EL (cell line): ENCODE measurements at regions not wholly inside any gene's neighbourhood (a gene's known extent, or its start where the extent isn't known, plus 50 kb on each side); places are given as distances from the start of the nearest gene placed in this dataset.
"Not testable (repeated sequence)": the region's sequence is repeated elsewhere in the genome, so short reads cannot be mapped to it uniquely, and the experiment has no call there.

Experiments used
- DNase-seq: peaks from one replicate; pipeline ENCODE4 v3.0.0-alpha.2; 2016

- DNase-seq = peak; percentile 75
Observed at GRCh38 chr5:103425686-103426454, 136.7 kb downstream of the NUDT12 start.

DNA sequence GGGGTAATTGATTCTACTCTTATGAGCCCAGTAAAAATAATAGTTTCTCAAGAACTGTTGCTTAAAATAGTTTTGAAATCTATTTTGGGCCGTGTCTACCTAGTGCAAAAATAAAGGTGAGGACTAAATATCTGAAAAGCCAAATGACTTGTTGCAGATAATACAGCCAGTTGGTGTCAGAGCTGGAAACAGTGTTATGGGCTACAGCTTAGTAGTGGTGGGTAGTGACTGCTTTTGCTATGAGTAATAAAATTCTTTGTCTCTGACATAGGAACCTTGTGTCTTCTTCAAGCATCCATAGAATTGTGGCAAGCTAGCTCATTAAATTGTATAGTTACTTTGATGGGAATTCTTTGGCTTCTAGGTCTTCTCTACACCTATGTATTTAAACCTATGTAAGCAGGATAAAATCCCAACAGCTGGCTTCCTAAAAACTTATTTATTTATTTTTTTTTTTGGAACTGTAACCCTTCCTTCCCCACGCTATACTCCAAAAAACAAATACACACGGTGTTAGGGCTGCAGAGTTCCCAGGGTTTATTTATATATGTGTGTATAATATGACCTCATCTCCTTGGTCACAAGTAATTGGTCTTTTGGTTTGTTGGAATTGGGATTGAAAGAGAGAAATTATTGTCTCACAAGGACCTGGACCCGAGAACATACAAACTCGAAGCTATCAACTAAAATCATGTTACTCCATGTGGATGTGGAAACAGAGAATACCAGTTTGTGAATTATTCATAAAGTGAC is 138.0 kb downstream of the NUDT12 start:
- DNase-seq = peak; percentile 90

GRCh38 chr5:103424026-103424425 is 138.6 kb downstream of the NUDT12 start:
- peak; percentile 72 for DNase-seq

GRCh38 chr5:103422756-103423155 is 139.8 kb downstream of the NUDT12 start:
- DNase-seq = no peak

DNA sequence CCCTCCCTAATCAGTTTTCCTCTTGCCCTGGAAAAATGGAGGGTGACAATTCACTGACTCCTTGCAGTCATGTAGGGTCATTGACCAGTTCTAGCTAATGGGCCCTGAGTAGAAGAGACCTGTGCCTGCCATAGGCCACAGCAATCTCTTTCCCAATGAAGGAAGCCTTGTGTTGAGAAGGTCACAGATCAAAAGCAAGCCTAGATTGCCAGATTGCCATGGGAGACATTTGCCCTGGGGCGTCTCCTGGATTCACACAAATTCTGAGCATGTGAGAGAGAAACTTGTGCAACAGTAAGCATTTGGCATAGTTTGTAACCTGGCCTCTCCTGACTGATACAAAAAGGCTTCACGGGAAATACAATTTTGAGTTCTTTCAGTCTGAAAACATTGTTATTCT is 148.0 kb downstream of the NUDT12 start:
- DNase-seq = no peak

DNA sequence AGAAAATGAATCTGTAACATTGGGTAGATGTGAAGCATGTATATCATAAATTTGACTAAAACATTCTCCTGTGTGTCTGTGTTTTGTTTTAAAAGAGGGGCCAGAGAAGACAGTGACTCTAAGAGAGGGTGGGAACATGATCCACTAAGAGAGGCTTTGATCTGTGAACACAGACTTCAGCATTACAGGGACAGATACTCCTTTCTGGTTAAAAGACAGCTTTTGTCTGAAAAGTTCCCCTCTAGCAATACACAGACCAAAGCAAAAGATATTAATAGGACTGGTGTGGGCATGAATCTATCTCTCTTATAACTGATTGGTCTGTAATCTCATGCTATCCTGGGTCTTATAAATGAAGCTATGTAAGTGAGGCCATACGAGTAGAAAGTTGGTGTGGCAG is 150.9 kb downstream of the NUDT12 start:
- no peak for DNase-seq

DNA sequence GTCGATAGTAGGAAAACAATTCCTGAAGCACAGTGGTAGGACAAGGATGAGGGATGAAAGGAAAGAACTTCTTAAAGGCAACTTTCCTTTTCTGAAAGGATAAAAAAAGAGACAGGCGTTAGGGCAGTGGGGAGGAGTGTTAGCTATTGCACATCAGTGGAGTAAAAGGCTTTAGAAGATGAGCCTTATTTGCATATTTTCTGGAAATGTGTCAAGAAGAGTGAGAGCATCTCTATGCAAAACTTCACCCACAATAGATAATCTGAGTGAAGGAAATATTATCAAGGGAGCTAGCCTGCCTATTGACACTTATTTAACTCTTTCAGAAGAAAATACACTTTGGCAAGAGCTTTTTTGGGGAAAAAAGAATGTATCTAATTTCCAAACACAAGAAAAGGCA is 151.6 kb downstream of the MACIR start:
- no peak for DNase-seq

DNA sequence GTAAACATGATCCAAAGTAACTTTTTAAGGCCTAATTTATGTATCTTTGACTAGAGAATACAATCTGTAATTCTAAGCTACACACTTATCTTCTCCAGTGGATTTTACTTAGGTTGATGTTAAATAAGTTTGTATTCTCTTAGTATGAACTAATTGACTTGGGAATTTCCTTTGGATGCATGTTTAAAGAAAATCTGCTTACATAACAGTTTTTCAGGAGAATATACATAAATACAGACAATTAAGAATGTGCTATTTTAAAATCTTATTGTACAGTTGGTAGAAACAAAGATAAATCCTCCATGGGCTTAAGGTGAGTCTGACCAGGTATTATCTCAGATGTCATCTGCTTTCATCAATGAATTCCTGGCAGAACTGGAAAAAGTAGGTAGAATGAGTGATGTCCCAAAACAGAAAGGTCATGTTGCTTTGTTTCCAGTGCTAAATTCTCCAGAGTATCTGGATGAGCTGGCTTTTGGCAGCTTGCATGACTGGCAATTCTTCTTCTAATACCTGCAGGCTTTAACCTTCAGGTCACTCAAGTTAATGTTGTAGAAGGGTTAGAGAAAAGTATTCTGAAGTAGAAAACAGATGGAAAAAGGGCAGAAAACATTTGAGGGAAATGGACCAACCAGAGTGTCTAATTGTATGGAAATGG is 150.6 kb downstream of the MACIR start:
- DNase-seq = no peak

GRCh38 chr5:103408408-103408807 is 149.8 kb downstream of the MACIR start:
- DNase-seq = no peak

- DNase-seq = peak; percentile 55
Observed at GRCh38 chr5:103407402-103407801, 148.8 kb downstream of the MACIR start.

GRCh38 chr5:103404483-103404882 is 145.9 kb downstream of the MACIR start:
- DNase-seq = no peak

DNA sequence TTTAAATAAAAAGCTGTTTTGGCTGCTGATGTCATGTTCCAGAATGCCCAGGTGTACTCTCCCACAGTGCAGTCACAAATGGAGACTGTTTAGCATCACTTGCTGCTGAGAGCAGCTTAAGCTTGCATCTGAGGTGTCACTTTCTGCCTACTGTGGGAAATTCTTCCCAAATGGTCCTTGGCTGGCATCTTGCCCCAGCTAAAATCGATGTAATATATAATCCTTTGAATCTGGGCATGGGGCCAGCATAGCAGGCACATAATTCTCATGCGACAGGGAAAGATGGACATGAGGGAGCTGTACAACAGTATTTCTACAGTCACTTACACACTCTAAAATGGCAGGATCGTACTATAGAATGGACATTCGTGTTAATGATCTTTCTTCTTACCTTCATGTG is 144.3 kb downstream of the MACIR start:
- peak; percentile 13 for DNase-seq

GRCh38 chr5:103397739-103398581 is 139.4 kb downstream of the MACIR start:
- DNase-seq = peak; percentile 83

GRCh38 chr5:103394676-103395075 is 136.1 kb downstream of the MACIR start:
- no peak for DNase-seq

GRCh38 chr5:103393101-103393754 is 134.7 kb downstream of the MACIR start:
- peak; percentile 57 for DNase-seq

DNA sequence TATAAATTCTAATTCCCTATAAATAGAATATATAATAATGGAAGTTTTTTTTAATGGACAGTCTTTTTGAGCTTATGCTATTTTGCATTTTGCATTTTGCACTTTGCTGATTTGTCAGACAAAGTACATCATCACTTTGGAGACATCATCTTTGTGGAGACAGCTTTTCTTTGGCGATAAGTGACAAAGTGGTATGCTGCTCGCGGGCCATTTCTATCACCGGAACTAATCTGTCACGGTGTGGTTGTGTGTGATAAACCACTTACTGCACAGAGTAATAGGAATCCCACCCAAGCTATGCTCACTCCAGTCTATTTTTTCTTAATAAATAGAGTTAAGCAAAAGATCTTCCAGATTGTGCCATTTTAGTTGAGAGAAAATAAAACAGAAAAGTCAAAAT is 133.1 kb downstream of the MACIR start:
- DNase-seq = no peak

GRCh38 chr5:103389846-103390245 is 131.3 kb downstream of the MACIR start:
- no peak for DNase-seq

DNA sequence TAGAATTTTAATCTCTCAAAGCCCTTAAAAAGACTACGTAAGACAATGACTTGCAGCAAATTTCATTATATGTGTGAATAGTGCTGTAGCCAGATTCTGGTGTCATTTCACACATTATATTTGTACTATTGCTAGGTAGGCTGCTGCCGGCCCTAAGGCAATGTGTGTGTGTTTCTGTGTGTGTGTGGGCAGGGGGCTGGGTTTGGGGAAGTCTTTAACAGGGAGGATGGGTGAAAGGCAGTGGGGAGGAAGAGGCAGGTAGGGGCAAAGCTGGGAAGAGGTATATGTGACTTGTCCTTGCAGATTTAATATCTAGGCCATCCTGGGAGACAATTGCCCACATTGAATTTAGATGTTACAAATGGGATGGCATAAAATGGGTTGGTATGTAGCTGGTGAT is 130.8 kb downstream of the MACIR start:
- DNase-seq = no peak

DNA sequence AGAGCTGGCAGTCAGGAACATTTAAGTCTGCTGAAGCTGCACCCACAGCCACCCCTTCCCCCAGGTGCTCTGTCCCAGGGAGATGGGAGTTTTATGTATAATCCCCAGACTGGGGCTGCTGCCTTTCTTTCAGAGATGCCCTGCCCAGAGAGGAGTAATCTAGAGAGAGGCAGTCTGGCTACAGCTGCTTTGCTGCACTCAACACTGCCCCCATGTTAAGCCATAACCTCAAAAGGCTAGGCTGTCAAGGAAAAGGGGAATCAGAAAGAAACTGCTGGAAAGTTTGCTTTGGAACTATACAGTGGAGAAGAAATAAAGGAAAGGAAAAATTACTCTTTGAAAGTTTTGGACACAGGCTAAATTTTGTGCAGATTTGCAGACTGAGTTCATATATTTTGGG is 127.2 kb downstream of the MACIR start:
- DNase-seq = no peak

- DNase-seq = not testable (repeated sequence)
Observed at GRCh38 chr5:103377638-103378037, 119.1 kb downstream of the MACIR start.

DNA sequence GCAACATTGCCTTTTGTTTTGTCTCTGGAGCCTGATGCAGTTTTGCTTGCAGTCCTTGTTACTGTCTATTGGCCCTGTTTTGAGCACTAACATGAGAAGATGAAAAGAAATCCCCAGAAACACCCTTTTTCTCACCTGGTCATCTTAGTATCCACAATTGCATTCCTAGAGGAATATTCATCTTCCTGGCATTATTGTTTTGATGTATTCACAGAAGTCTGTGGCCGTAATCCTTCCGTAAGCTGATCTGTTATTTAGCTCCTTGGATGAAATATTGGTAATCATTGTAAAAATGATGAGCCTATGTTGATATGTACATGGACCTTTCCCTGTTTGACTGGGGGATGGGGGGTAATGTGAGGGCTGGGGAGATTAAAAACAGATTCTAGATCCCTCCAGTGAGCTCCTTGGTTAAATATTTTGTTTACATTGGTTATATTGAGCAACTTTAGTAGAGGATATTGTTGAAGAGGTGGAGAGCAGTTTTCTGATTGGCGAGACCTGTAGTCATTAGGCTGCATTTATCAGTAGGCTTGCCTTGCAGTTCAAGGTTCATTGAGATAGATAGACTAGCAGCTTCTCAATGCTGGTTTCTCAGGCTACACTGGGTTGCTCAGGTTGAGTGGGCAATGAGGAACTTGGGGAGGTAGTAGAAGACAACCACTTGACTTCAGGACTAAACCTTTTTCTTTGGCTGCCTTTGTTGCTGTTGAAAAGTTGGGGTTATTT is 117.5 kb downstream of the MACIR start:
- no peak for DNase-seq

GRCh38 chr5:103375350-103375749 is 116.8 kb downstream of the MACIR start:
- peak; percentile 47 for DNase-seq
